OCI-LY1 (cell line): ENCODE measurements at regions not wholly inside any gene's neighbourhood (a gene's known extent, or its start where the extent isn't known, plus 50 kb on each side); places are given as distances from the start of the nearest gene placed in this dataset.

ENCODE experiments used
- CTCF ChIP-seq: fragments of 200-600 bp; sonication (generic), shearing (Covaris generic); IDR thresholded peaks from 2 replicates; pipeline ENCODE4 v1.5.1; 2017; ENCODE audit warnings: mild to moderate bottlenecking, antibody characterized with exemption, low read length, moderate library complexity, mixed read lengths
- EZH2 ChIP-seq: fragments of 200-600 bp; sonication (generic), shearing (Covaris generic); IDR thresholded peaks from 2 replicates; pipeline ENCODE4 v1.8.0; 2017; ENCODE audit warnings: borderline replicate concordance, mixed run types, mild to moderate bottlenecking, antibody characterized with exemption, low read length, moderate library complexity, mixed read lengths

GRCh38 chr18:75860166-75860565 is 432.7 kb upstream of the SMIM21 start:
- TF ChIP-seq EZH2, result no peak
- no peak for TF ChIP-seq CTCF
